B cell (primary cell): ENCODE measurements at regions not wholly inside any gene's neighbourhood (a gene's known extent, or its start where the extent isn't known, plus 50 kb on each side); places are given as distances from the start of the nearest gene placed in this dataset.

Experiments used
- CTCF ChIP-seq: fragments of 200-600 bp; IDR thresholded peaks from one replicate; pipeline ENCODE4 v1.8.0; 2022; ENCODE audit warnings: antibody characterized with exemption, mild to moderate bottlenecking
- EZH2 ChIP-seq: IDR thresholded peaks from 2 replicates; pipeline ENCODE4 v1.6.1; 2012; ENCODE audit warnings: borderline replicate concordance, low read depth, mild to moderate bottlenecking, moderate library complexity, low read length; ENCODE audit not compliant: insufficient read depth, poor library complexity, severe bottlenecking

- TF ChIP-seq CTCF (no peak), EZH2 (no peak)
These were observed 803.4 kb downstream of the TRIML1 start for GRCh38 chr4:188942606-188943005.
